ENCODE measurements at regions not wholly inside any gene's neighbourhood (a gene's known extent, or its start where the extent isn't known, plus 50 kb on each side); places are given as distances from the start of the nearest gene placed in this dataset.
A peak's percentile ranks its signal among the peaks of the same experiment; 100 is the strongest.
"Not testable (repeated sequence)": the region's sequence is repeated elsewhere in the genome, so short reads cannot be mapped to it uniquely, and the experiment has no call there.

DNA sequence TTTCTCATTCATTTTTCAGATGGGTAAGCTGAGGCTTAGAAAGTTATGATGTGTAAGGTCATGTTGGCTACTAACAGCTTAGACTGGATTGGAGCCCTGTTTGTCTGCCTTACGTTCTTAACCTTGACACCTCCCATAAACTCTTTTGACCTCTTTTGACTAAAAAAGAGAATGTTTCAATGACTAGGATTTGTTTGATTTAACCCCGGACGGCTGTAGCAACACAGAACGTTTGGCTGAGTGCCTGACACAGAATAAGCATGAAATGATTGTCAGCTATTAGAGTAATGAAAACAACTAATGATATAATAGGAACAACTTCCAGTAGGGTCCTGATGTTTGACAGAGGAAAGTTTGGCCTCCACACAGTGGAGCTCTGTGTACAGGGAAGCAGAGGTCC is 83.3 kb upstream of the PDZD8 start:
- no peak for DNase-seq (ENCODE audit: low read depth in 4 of 4, low spot score in 1 of 4)

DNA sequence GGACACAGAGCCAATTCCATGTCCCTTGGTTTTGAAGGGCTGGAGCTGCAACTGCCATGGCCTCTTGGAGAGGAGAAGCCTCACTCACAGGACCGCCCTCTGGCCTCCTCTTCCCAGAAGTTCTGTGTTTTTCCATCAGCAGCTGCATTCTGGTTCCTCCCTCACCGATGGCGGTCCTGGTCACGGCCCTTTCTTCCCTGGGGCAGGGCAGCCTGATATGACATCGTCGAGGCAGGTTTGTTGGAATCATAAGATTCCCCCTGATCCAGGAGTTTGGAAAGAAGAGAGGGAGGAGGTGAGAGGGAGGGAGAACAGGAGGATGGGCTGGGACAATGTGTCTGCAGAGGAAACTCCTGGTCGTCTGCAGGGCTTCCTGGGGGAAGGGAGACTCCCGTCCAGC is 82.7 kb upstream of the PDZD8 start:
- no peak for DNase-seq (ENCODE audit: low read depth in 4 of 4, low spot score in 1 of 4)

DNA sequence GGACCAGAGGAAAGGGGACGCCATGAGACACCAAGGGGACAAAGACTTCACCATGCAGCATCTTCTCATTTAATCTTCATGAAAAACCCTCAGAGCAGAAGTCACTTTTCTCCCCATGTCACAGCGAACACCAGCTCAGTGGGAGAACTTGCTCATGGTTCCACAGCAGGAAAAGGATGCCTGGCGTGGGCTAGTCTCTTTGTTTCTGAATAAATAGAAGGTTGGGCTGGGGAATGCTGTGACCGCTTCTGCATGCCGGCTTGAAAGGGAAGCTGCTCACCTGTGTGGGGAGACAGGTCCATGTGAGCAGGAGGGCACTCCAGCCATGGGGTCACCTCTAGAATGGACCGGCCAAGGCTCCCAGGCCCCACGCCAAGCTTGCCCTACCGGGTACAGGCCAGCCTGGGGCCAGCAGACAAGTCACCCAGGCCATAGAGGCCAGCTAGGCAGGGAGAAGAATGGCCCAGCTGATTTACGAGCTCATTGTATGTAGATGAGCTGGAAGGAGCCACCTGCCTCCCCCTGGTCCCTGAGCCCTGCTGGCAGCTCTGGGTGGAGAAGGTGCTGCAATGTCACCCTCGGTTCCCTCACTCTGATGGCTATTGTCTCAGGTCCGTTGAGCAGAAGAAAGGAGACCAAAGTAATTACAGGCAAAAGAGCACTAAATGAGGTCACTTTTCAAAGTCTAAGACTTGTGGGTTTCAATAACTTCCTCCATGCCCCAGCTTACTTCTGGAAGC is 82.0 kb upstream of the PDZD8 start:
- DNase-seq (ENCODE audit: low read depth in 4 of 4, low spot score in 1 of 4) = no peak

DNA sequence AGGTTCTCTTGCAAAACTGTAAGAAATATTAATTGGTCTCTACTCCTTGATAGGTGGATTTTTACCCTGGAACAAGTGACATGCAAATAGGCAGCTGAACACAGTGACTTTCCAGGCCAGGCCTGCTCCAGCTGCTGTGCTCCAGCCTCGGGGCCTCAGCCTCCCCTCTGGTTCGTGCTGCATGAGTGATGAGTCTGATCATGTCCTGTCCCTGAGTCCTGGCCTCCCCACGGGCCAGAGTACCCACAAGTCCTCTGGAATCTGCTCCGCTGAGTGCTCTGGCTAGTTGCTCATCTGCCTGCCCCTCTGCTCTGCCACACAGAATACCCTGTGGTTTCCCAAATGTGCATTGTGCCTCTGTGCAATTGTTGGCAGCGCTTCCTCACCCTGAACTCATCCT is 80.1 kb upstream of the PDZD8 start:
- DNase-seq (ENCODE audit: low read depth in 4 of 4, low spot score in 1 of 4) = no peak

DNA sequence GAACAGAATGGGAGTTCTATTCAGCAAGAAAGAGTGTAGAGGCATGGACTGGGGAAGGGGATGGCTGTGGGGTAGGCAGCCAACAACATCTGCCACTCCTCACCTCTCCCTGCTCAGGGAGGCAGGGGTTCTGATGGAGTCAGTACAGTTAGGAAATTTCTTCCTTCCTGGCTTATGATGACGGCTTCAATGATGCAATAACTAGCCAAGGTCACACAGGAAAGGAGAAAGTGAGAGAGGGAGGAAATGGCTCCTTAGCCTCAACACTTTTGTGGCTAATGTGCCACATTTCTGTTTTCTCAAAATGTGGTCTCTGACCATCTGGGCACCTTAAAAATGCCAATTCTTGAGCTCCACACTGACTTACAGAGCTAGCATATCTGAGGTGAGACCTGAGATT is 79.3 kb upstream of the PDZD8 start:
- no peak for DNase-seq (ENCODE audit: low read depth in 4 of 4, low spot score in 1 of 4)

DNA sequence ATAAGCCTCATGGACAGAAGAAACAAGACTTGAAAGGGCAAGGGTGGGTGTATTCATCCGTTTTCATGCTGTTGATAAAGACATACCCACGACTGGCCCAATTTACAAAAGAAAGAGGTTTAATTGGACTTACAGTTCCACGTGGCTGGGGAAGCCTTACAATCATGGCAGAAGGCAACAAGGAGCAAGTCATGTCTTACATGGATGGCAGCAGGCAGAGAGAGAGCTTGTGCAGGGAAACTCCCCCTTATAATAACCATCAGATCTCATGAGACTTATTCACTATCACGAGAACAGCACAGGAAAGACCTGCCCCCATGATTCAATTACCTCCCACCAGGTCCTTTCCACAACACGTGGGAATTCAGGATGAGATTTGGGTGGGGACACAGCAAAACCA is 78.2 kb upstream of the PDZD8 start:
- DNase-seq (ENCODE audit: low read depth in 4 of 4, low spot score in 1 of 4) = not testable (repeated sequence)

DNA sequence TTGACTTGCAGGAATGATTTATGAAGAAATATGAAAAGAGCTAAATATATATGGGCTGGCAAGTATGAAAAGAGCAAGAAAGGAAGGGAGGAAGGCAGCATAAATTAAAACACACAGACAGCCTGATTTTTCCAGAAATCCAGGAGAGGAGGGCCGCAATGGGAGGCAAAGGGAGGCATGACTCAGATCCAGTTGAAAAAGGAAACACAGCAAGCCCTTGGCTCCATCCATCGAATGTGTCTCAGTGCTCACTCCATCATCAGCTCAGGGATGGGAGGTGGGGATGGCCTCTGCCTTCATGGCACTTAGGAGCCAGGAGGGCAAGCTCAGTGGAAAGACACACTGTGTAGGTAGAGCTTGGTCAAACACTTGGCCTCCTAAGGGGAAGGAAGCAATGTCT is 75.7 kb upstream of the PDZD8 start:
- no peak for DNase-seq (ENCODE audit: low read depth in 4 of 4, low spot score in 1 of 4)

DNA sequence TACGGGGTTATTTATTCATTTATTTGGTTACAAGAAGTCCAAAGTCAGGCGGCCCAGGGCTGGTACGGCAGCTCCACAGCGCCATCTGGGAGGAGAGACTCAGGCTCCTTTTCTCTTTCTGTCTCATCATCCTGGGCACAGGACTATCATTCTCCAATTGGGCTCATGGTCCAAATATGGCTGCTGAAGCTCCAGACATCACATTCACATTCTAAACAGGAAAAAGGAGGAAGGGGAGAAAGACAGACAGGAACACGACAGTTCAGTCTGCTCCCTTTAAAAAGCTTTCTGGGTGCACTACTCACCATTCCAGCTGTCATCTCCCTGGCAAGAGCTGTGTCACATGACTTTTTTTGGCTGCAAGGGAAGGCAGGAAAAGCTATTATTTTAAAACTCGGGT is 74.4 kb upstream of the PDZD8 start:
- DNase-seq (ENCODE audit: low read depth in 4 of 4, low spot score in 1 of 4) = no peak

DNA sequence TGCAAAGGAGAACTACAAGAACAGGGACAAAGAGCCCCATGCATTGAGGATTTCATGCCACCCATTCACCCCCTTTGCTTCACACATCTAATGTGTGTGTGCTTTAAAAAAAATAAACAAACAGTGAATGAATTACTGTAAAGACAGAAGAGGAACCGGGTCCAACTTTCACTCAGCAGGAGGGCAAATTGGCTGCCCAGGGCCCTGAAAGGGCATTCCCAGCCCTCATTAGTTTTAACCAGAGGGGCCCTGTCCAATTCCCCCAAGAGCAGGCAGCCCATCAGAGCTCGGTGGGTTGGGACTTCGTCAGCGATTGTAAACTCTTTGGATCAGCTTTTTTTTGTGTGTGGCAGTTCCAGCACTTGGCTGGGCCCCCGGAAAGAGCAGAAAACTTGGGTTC is 73.6 kb upstream of the PDZD8 start:
- no peak for DNase-seq (ENCODE audit: low read depth in 4 of 4, low spot score in 1 of 4)

DNA sequence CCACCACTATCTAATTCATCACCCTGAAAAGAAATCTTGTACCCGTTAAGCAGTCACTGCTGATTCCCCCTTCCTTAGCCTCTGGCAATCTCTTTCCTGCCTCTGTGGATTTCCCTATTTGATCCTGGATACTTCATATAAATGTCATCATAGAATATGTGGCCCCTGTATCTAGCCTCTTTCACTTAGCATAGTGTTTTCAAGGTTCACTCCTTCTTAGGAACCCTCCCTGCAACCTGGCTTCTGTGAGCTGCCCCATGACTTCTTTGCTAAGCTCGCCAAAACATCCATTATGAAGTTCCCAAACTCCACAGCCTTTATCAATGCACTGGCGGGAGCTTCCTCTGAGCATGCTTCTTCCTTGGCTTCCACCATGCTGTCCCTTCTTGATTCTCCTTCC is 70.8 kb upstream of the PDZD8 start:
- no peak for DNase-seq (ENCODE audit: low read depth in 4 of 4, low spot score in 1 of 4)

DNA sequence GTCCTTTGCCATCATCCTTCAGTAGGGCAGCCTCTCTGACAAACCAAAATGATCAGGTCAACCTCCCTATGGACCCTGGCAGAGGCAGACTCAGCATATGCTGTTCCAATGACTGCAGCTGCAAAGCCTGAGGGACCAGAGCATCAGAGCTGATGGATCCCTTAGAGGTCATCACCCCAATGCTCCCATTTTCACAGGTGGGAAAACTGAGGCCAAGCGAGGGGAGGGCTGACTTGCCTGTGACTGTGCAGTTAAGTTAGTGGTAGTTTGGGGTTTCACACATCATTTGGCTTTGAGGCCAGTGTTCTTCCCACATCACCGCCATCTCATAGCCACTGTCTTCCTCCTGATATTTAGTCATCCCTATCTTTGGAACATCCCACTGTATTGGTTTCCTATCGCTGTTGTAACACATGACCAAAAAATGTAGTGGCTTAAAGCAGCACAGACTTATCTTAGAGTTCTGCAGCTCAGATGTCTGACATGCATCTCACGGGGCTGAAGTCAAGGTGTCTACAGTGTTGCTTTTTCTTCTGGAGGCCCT is 69.3 kb upstream of the PDZD8 start:
- no peak for DNase-seq (ENCODE audit: low read depth in 4 of 4, low spot score in 1 of 4)

DNA sequence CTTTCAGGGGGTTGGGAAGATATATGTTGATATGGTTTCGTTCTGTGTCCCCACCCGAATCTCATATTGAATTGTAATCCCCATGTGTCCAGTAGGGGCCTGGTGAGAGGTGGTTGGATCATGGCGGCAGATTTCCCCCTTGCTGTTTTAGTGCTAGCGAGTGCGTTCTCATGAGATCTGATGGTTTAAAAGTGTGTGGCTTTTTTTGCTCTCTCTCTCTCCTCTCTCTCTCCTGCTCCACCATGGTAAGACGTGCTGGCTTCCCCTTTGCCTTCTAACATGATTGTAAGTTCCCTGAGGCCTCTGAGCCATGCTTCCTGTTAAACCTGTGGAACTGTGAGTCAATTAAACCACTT is 68.4 kb upstream of the PDZD8 start:
- DNase-seq (ENCODE audit: low read depth in 4 of 4, low spot score in 1 of 4) = no peak

DNA sequence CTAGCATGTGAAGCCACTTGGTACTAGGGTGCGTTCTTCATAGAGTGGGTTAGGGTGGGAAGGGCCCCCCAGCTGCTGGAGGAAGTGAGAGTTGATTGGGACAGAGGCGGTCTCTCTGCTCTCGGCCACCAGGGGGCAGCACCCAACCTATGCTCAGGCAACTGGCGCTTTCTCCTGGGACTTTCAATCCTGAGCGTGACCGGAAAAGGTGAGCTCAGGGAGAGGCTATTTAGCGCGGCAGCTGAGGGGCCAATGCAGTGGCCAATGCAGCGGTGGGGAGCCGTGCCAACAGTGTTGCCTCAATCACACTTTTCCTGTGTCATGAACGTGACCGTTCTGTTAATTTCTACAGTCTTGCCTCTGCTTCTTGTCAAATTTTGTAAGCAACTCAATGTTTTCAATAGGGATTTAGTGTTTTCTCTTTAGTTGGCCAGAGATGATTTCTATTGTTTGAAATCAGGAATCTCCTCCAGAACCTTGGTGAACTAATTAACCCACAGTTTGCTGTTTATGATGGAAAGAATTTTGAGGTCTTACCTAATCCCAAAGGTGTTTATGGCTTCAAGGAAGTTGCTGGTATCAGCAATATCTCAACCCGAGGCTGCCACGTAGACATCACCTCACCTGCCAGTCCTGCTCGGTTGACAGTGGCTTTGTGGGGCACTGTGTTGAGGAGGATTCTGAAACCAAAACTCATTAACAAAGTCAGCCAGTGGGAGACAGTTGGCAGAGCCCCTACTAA is 67.9 kb upstream of the PDZD8 start:
- DNase-seq (ENCODE audit: low read depth in 4 of 4, low spot score in 1 of 4) = peak; percentile 3 to 48 (median 26)

DNA sequence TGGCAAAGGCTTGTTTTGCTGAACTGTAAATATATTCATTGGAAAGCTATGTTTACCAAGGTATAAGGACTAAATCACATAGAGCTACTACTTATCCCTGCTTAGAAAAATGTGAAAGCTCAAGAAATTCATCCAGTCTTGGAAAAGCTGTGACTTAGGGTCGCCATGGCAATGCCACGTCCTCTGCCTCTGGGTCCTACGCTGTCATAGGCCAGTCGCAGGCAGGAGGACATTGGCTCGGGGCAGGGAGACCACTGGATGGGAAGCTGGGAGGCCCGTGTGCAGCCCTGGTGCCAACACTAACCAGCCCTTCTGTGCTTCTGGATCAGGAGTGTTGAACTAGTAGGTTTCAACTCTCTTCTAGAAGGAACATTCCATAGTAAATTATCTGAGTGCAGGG is 67.3 kb upstream of the PDZD8 start:
- DNase-seq (ENCODE audit: low read depth in 4 of 4, low spot score in 1 of 4) = no peak

DNA sequence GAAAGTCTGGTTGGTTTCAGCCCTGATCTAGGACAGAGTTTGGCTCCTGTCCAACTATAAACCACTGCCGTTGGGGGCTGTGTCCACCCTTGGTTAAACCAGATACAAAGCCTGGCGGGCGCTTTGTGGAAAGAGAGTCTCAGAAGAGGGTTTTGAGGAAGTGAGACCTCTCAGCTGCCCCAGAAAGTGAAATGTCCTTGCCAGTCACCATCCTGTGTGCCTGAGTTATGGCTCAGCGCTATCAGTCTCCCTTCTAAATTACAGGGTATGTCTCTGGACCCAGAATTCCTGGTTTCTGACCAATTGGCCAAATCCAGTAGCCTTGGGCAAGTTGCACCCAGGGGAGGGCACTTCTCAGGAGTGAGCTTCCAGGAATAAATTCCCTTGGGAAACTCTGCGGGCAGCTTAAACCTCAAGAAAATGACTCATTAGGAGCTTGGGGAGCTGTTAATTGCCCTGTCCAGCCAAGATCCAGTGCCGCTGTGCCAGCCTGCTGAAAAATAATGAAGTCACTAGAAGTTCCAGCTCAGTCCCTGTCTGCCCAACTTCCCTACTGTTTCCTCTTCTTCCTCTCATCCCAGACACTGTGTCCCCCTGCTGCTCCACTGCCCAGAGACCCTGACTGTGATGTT is 66.7 kb upstream of the PDZD8 start:
- DNase-seq (ENCODE audit: low read depth in 4 of 4, low spot score in 1 of 4) = no peak

DNA sequence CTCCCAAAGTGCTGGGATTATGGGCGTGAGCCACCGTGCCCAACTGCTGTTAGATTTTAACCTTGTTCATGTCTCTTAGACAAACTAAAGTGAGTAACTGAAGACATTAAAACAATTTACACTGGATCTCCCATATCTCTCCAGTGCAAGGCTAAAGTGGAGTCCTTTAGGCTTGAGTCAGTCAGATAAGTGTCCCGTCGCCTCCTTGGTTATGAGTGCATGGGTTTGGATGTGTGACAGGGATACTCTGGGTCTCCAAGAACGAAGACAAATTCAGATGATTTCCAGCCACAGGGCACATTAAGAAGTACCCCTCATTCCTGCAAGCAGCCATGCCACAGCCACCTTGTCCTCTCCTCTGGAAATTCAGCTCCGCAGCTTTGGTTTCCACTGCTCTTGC is 66.1 kb upstream of the PDZD8 start:
- no peak for DNase-seq (ENCODE audit: low read depth in 4 of 4, low spot score in 1 of 4)

DNA sequence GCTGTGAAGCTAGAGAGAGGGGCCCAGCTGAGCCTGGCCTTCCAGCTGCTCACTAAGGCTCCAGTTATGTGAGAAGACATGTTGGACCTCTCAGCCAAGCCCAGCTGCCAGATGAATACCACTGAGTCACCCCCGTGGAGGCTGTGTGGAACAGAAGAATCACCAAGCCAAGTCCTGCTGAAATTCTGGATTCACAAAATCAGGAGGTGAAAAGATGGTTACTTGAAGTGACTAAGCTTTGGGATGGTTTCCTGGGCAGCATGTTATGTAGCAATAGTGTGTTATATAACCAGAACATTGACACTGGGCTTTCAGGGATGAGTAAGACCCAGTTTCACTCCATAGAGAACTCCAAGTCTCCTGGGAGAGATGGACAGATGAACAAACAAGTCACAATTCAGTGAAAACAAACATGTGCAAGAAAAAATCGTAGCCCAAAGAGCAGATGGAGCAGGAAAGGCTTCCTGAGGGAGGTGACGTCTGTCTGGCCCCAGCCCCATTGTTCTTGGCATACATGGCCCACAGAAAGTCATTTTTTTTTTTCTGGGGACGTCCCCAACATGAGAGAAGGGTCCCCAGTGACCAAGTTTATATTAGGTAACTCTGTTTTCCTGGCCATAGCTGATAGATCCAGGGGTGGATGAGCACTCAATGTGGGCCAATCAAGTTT is 64.1 kb upstream of the PDZD8 start:
- no peak for DNase-seq (ENCODE audit: low read depth in 4 of 4, low spot score in 1 of 4)

DNA sequence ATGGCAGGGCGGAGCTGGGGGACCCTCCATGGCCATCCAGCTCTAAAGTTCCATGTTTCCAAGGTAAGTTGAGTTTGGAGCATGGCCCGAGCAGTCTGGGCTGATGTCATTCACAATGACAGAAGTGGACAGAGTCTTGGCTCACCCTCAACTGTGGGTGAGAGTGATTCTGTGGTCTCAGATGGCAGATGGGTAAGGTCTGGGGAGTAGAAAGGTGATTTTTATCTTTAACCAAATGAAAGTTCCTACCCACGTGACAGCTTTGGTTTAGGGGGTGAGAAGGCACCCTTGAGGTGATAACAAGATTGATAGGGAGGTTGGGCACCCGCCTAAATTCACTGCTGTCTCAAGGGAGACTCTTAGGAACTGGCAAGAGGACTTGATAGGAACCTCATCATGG is 57.6 kb upstream of the PDZD8 start:
- DNase-seq (ENCODE audit: low read depth in 4 of 4, low spot score in 1 of 4) = no peak

DNA sequence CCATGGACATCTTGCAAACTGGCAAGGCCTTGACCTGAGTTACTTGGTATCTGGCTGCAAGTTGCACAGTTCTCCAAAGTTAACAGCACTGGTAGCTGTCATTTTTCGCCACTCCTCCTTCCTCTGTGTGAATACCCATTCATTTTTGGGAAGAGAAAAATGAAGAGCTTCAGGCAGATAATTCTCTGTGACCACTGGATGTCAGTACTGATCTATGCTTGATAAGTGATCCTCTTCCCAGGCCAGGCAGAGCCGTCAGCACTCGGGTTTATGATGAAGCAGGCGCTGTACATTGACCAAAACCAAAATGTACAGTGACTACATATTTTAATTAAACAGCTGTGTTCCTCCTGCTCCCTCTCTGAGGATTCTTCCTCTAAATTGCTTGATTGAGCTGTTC is 55.9 kb upstream of the PDZD8 start:
- DNase-seq (ENCODE audit: low read depth in 4 of 4, low spot score in 1 of 4) = no peak

DNA sequence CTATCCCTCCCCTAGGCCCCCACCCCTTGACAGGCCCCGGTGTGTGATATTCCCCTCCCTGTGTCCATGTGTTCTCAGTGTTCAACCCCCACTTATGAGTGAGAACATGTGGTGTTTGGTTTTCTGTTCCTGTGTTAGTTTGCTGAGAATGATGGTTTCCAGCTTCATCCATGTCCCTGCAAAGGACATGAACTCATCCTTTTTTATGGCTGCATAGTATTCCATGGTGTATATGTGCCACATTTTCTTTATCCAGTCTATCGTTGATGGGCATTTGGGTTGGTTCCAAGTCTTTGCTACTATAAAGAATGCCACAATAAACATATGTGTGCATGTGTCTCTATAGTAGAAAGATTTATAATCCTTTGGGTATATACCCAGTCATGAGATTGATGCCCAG is 55.3 kb upstream of the PDZD8 start:
- not testable (repeated sequence) for DNase-seq (ENCODE audit: low read depth in 4 of 4, low spot score in 1 of 4)

DNA sequence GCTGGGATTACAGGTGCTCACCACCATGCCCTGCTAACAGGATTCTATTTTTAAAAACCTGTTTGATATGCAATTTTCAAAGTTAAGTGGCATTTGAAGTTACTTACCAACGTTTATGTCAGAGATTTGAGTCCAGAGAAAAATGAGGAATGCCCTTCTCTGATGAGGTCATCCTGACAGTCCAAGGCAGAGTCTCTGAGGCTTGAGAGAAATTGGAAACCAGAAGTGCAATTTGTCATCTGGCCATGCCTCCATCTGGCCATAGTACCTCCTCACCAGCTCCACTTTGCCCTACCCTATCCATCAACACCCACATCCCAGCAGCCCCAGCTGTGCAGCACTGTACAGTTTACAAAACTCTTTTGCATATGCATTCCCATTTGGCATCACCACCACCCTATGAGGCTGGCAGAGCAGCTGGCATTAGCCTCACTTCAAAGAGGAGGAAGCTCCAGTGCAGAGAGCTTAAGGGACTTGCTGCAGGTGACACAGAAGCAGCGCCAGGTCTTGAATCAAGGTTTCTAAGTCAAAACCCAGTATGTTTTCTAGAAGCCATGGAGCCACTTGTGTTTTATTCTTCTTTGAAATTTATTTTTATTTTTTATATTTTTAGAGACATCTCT is 54.5 kb upstream of the PDZD8 start:
- DNase-seq (ENCODE audit: low read depth in 4 of 4, low spot score in 1 of 4) = no peak
